Body of pancreas (tissue), 4 donors: ENCODE measurements at regions not wholly inside any gene's neighbourhood (a gene's known extent, or its start where the extent isn't known, plus 50 kb on each side); places are given as distances from the start of the nearest gene placed in this dataset.

Source experiments
- POLR2A ChIP-seq, 3 donors: fragments of 450-650 bp; IDR thresholded peaks; one replicate each; pipeline ENCODE4 v1.6.1; 2016; ENCODE audit warnings: antibody characterized with exemption in 3 of 3, mild to moderate bottlenecking in 2 of 3
- TF ChIP-seq, protein P1 (sequence below), 7 experiments: fragments of 450-650 bp in 4 of 7; fragments of 200-600 bp in 3 of 7; sonication (generic) in 3 of 7; IDR thresholded peaks; one replicate each; pipeline ENCODE4 v1.5.1; 2016 to 2019; ENCODE audit warnings: antibody characterized with exemption in 7 of 7

DNA sequence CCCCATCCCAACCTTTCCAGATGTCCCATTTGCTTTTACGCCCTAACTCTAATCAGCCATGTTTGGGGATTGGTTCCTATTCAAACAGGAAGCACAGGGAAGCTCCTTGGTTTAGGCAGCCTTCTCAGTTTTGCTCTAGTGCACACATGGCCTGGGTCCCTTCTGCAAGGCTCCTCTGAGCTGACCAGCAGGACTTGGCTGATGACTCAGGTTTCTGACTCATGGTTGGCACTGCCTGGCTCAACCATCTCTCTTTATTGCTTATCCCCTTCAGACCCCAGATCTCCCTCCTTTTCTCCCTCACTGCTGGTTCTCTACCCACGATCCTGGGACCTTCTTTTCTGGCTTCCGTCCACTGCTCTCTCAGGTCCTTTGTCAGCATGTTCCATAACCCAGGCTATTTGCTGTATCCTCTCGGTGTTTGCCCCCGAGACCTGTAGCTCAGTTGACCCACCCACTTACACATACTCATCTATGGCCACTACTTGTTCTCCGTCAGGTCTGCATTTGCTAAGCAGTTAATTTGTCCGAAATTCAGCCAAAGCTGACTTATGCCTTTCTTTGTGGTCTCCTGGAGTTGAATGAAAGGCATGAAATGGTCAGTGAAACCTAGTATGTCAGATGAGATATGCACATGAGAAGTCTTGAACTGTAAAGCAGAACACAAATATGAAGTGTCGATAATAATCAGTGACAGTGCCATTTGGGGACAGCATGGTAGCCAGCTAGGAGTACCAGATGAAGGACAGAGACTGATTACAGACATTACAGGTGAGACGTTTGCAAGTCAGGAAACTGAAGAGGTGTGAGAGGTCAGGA lies 323.5 kb upstream of the ROPN1 start:
- TF ChIP-seq, protein P1, sequence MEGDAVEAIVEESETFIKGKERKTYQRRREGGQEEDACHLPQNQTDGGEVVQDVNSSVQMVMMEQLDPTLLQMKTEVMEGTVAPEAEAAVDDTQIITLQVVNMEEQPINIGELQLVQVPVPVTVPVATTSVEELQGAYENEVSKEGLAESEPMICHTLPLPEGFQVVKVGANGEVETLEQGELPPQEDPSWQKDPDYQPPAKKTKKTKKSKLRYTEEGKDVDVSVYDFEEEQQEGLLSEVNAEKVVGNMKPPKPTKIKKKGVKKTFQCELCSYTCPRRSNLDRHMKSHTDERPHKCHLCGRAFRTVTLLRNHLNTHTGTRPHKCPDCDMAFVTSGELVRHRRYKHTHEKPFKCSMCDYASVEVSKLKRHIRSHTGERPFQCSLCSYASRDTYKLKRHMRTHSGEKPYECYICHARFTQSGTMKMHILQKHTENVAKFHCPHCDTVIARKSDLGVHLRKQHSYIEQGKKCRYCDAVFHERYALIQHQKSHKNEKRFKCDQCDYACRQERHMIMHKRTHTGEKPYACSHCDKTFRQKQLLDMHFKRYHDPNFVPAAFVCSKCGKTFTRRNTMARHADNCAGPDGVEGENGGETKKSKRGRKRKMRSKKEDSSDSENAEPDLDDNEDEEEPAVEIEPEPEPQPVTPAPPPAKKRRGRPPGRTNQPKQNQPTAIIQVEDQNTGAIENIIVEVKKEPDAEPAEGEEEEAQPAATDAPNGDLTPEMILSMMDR (IDR thresholded peaks at IDR 0.05) = no peak
- TF ChIP-seq POLR2A (IDR thresholded peaks at IDR 0.05) = no peak
